ENCODE measurements at regions not wholly inside any gene's neighbourhood (a gene's known extent, or its start where the extent isn't known, plus 50 kb on each side); places are given as distances from the start of the nearest gene placed in this dataset.

- H3K27me3 ChIP-seq = no peaks in the 10 kb centered on the region
- H3K4me3 ChIP-seq = no peak overlapping the region
- no peak overlapping the region for H3K27ac ChIP-seq
- H3K36me3 ChIP-seq = no peaks in the 10 kb centered on the region
- TF ChIP-seq CTCF (IDR thresholded peaks at IDR 0.05) (no peak), EP300 (IDR thresholded peaks at IDR 0.05) (no peak)
- H3K4me1 ChIP-seq = no peaks in the 10 kb centered on the region
- DNase-seq (ENCODE audit: low spot score in 2 of 2) = no peak
- H3K9me3 ChIP-seq = no peaks in the 10 kb centered on the region
- 65% methylated on average over 4 of the region's 4 CpGs; no CpG with 5 or more reads in 1 of the 2 donors for WGBS, 2 donors
Measured at GRCh38 chr3:6612034-6612616, 248.8 kb upstream of the GRM7 start.

- TF ChIP-seq CTCF (IDR thresholded peaks at IDR 0.05) = no peak
- TF ChIP-seq EP300 (IDR thresholded peaks at IDR 0.05) = no peak
- H3K27ac ChIP-seq = no peak overlapping the region
- H3K9me3 ChIP-seq = no peaks in the 10 kb centered on the region
- WGBS, 2 donors = 69 to 89% methylated on average over 2 of the region's 2 CpGs
- H3K36me3 ChIP-seq = no peaks in the 10 kb centered on the region
- no peaks in the 10 kb centered on the region for H3K27me3 ChIP-seq
- no peaks in the 10 kb centered on the region for H3K4me1 ChIP-seq
- no peak for DNase-seq (ENCODE audit: low spot score in 2 of 2)
- no peak overlapping the region for H3K4me3 ChIP-seq
Measured at GRCh38 chr3:6622260-6622659, 238.7 kb upstream of the GRM7 start.

GRCh38 chr3:6622712-6623111 lies 238.2 kb upstream of the GRM7 start:
- WGBS, 2 donors = 73 to 74% methylated on average over 1 of the region's 1 CpG
- no peaks in the 10 kb centered on the region for H3K27me3 ChIP-seq
- H3K4me1 ChIP-seq = no peaks in the 10 kb centered on the region
- H3K27ac ChIP-seq = no peak overlapping the region
- no peaks in the 10 kb centered on the region for H3K9me3 ChIP-seq
- TF ChIP-seq POLR2A (IDR thresholded peaks at IDR 0.05) (no peak), CTCF (IDR thresholded peaks at IDR 0.05) (no peak), EP300 (IDR thresholded peaks at IDR 0.05) (no peak)
- no peak for DNase-seq (ENCODE audit: low spot score in 2 of 2)
- H3K36me3 ChIP-seq = no peaks in the 10 kb centered on the region
- no peak overlapping the region for H3K4me3 ChIP-seq

- Histone ChIP-seq H3K27ac (no peak overlapping the region), H3K4me1 (no peaks in the 10 kb centered on the region), H3K36me3 (no peaks in the 10 kb centered on the region), H3K27me3 (no peaks in the 10 kb centered on the region), H3K4me3 (no peak overlapping the region), H3K9me3 (no peaks in the 10 kb centered on the region)
- no peak for DNase-seq (ENCODE audit: low spot score in 2 of 2)
- TF ChIP-seq EP300 (IDR thresholded peaks at IDR 0.05) (no peak), CTCF (IDR thresholded peaks at IDR 0.05) (no peak), POLR2A (IDR thresholded peaks at IDR 0.05) (no peak)
- 61 to 62% methylated on average over 6 of the region's 6 CpGs for WGBS, 2 donors
Measured at GRCh38 chr3:6631376-6631775, 229.5 kb upstream of the GRM7 start.

- WGBS, 2 donors = 91 to 100% methylated on average over 1 of the region's 1 CpG
- Histone ChIP-seq H3K9me3 (no peaks in the 10 kb centered on the region), H3K27me3 (no peaks in the 10 kb centered on the region), H3K4me3 (no peak overlapping the region), H3K27ac (no peak overlapping the region), H3K4me1 (no peaks in the 10 kb centered on the region), H3K36me3 (no peaks in the 10 kb centered on the region)
- TF ChIP-seq POLR2A (IDR thresholded peaks at IDR 0.05) (no peak), CTCF (IDR thresholded peaks at IDR 0.05) (no peak), EP300 (IDR thresholded peaks at IDR 0.05) (no peak)
- DNase-seq (ENCODE audit: low spot score in 2 of 2) = no peak
Measured at GRCh38 chr3:6640907-6641306, 220.0 kb upstream of the GRM7 start.
